K562 (cell line): ENCODE measurements at regions not wholly inside any gene's neighbourhood (a gene's known extent, or its start where the extent isn't known, plus 50 kb on each side); places are given as distances from the start of the nearest gene placed in this dataset.

Experiments
- ARID3B ChIP-seq: fragments of 250-450 bp; sonication (Bioruptor Pico); IDR thresholded peaks from 2 replicates; pipeline ENCODE4 v1.4.0; 2020; ENCODE audit warnings: borderline replicate concordance
- DACH1 ChIP-seq: fragments of 450-650 bp; IDR thresholded peaks from 2 replicates; pipeline ENCODE4 v1.6.1; 2018; ENCODE audit not compliant: partially characterized antibody
- MCM5 ChIP-seq: fragments of 450-650 bp; IDR thresholded peaks from 2 replicates; pipeline ENCODE4 v1.6.1; 2016; ENCODE audit warnings: low read depth
- NR2C1 ChIP-seq, 2 experiments: fragments of 450-650 bp; IDR thresholded peaks; 2 replicates each; pipeline ENCODE4 v1.6.1; 2017; ENCODE audit warnings: mild to moderate bottlenecking in 2 of 2, antibody characterized with exemption in 1 of 2, inconsistent platforms in 1 of 2, missing compliant biosample characterization in 1 of 2, missing genetic modification characterization in 1 of 2
- SRSF3 ChIP-seq: fragments of 200-400 bp; formaldehyde crosslinking; IDR thresholded peaks from 2 replicates; pipeline ENCODE4 v1.6.1; 2016; ENCODE audit warnings: mild to moderate bottlenecking, low read length, moderate library complexity; ENCODE audit not compliant: insufficient read depth
- XRCC4 ChIP-seq: IDR thresholded peaks from one replicate; pipeline ENCODE4 v1.6.1; 2011; ENCODE audit not compliant: insufficient read depth, insufficient read length; ENCODE audit errors: extremely low read depth
- ZNF280A ChIP-seq: fragments of 450-650 bp; IDR thresholded peaks from 2 replicates; pipeline ENCODE4 v1.6.1; 2018; ENCODE audit warnings: mild to moderate bottlenecking, low read depth; ENCODE audit not compliant: partially characterized antibody
- TF ChIP-seq, protein P1 (sequence below): fragments of 250-450 bp; sonication (Bioruptor Pico); IDR thresholded peaks from 2 replicates; pipeline ENCODE4 v1.5.0; 2021; ENCODE audit warnings: mild to moderate bottlenecking, moderate library complexity

GRCh38 chr14:86712727-86713126 lies 1182.8 kb downstream of the FLRT2 start (continued):
- TF ChIP-seq, protein P1, sequence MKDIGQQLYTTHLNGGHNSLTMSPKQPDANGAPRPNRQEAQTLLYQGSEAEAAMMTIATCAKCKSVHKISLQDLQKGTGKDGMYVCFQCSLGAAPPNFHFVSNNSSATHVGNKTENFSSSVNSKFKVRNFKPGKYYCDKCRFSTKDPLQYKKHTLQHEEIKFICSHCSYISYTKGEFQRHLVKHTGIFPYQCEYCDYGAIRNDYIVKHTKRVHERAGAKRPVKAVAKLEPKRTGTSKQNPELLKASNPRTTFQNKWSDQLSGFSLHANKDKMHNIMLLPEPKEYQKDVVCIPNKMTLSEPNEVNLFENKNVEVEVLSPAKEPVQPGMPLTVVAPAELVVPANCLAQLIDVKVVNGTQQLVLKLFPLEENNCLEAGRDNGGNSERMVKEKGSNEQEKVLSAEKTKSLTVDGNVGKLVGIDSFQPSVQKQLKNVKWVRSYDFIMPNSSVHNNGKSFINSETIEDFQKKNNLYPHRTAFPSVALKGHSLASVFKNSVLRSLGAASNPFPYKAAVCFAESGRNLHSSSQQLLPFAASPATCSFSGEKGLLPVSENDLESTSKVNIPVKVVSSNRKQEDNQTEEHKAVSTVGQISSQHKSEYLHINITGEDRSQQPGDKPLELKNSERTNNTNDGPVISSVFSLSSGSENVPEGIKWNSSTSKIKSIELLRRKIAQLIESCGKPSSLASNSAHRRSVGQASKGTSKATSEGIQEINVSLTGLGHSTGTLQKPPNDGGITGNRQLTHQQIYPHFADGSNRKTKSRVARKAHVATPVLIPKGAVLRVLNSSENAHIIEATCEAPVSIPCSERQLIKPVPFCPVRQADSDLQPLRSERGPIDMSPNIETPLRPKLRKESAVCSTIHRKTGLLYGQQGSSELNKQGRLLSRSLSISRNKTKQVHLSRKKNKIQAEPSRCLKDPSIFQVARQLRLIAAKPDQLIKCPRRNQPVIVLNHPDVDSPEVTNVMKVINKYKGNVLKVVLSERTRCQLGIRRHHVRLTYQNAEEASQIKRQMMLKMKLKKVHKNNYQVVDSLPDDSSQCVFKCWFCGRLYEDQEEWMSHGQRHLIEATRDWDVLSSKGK (CRISPR knock-in tag), result no peak
- no peak for TF ChIP-seq NR2C1 (IDR thresholded peaks at IDR 0.05)
- no peak for TF ChIP-seq NR2C1 (tag; IDR thresholded peaks at IDR 0.05)
- no peak for TF ChIP-seq ZNF280A
- no peak for TF ChIP-seq DACH1
- no peak for TF ChIP-seq MCM5
- TF ChIP-seq XRCC4, result no peak
- no peak for TF ChIP-seq ARID3B (CRISPR knock-in tag)
- no peak for TF ChIP-seq SRSF3
